ENCODE measurements at regions not wholly inside any gene's neighbourhood (a gene's known extent, or its start where the extent isn't known, plus 50 kb on each side); places are given as distances from the start of the nearest gene placed in this dataset.
"Not testable (repeated sequence)": the region's sequence is repeated elsewhere in the genome, so short reads cannot be mapped to it uniquely, and the experiment has no call there.

DNA sequence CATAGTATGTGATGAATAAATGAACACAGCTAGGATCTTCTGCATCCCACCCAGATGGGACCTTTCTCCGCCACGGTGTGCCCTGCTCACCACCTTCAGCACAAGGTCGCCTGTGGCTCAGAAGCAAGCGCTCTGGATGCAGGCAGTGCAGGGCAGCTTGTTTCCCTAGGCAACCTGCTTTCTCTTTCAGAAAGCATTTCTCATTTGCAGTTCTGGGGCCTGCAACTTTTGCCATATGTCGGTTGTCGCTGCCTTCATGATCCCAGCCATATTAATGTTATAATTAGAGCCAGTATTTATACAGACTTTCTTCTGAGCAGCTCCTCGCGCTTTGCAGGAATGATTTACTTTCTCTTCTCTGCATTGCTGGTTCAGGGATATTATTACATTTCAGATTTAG is 692.8 kb downstream of the RNF144A start:
- DNase-seq = peak; percentile 5

DNA sequence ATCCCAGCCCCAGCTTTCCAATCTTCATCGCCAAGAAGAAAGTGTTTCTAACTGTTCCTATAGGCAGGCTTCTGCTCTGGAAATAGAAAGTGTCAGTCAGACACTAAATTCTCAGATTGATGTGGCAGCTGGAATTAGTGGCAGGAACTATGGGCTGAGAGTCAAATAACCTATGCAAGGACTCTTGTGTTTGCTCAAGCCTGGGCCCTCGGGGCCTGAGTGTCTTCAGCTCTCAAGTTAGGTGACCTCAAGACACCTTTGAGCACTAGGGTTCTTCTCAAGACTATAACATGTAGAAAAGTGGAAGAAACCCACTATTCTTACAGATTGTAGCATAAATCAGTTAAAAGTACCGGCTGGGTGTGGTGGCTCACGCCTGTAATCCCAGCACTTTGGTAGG is 694.5 kb downstream of the RNF144A start:
- no peak for DNase-seq

DNA sequence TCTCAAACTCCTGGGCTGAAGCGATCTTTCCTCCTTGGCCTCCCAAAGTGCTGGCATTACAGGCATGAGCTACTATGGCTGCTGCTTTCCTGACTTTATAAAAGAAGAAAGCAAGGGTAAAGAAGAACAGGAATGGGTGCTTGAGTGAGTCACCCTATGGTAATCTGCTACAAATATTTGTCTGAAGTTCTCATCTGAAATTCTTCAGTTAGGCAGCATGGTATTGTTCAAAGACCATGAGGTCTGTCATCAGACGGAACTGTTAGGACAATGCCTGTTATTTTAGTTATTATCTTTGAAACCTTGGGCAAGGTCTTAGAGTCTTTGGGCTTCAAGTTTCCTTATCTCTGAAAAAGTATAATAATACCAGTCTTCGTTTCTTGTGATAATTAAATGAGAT is 695.8 kb downstream of the RNF144A start:
- no peak for DNase-seq

DNA sequence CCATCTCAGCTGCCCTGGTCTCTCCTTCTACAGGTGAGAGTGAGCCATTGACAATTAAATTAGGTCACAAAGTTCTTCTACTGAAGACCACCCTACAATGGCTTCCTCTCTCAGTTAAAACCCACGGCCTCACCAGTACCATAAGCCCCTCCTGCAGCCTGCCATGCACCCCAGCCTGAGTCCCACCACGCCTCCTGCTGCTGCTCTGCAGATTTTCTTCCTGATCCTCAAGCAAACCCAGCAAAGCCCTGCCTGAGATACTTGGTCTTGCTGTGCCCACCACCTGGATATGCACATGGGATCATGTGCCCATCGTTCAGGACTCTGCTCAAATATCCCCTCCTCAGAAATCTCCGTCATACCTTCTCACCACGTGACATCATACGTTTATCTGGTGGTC is 696.6 kb downstream of the RNF144A start:
- DNase-seq = no peak

DNA sequence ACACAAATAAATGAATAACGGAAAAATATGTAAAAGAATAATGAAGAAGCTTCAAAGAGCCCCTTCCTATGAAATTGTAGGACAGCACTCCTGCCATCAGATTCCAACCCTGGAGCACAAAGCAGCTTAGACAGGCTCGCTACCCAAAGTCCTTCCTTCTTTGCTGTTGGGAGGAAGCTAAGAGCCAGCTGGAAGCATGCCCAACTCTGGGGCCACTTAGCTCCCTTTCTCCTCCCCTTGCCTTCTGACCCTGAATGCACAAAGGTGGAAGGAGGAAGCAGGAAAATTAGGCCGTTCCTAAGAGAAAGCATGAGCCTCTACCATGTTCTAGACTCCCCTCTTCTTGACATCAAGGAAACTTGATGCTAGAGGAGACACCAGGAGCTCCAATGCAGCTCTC is 700.8 kb downstream of the RNF144A start:
- no peak for DNase-seq

DNA sequence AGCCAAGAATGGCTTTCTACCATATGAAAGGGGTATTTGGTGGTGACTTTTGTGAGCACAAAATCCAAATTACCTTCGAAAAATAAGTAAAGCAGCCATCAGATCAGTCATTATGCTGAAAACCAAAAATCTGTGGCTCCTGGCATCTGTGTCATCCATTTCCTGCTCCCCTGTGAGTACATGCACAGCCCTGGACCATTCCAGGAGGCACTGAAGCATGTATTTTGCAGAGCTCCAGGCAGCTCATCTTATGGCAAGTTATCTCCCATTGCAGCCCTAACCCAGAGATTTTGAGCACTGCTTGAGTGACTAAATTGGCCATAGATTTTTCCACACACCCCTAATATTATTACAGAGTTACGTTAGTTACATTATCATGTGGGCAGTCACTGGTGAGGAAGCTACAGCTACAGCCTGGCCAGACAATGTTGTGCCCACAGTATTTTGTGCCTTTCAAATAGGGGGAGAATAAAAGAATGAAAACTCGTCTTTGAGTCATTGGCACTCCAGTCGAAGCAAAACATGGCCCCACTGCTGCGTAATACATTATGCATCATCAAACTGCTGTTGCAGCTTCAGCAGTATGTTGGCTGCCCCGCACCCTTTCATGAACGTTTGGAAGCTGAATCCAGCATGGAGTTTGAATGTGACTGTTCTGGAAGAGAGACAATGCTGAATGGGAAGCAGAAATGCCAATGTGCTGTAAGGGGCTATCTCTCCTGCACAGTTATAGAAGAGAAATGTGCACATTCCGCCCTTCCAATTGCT is 702.2 kb downstream of the RNF144A start:
- no peak for DNase-seq

DNA sequence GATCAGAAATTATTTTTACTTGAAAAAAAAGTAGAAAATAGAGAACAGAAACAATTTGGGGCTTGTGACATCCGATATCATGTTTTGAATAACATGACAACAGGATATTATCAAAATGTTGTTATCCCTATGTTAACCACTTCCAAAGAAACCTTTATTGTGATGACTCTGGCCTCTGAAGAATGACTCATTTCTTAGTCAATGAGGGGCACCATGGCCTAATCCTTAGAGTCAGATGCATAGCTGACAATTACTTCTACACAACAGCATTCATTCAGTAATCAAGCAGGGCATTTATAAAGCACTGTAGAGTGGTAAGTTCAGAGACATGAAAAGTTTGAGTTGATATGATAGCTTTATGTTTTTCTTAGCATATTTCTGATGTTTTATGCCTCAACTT is 703.0 kb downstream of the RNF144A start:
- no peak for DNase-seq

DNA sequence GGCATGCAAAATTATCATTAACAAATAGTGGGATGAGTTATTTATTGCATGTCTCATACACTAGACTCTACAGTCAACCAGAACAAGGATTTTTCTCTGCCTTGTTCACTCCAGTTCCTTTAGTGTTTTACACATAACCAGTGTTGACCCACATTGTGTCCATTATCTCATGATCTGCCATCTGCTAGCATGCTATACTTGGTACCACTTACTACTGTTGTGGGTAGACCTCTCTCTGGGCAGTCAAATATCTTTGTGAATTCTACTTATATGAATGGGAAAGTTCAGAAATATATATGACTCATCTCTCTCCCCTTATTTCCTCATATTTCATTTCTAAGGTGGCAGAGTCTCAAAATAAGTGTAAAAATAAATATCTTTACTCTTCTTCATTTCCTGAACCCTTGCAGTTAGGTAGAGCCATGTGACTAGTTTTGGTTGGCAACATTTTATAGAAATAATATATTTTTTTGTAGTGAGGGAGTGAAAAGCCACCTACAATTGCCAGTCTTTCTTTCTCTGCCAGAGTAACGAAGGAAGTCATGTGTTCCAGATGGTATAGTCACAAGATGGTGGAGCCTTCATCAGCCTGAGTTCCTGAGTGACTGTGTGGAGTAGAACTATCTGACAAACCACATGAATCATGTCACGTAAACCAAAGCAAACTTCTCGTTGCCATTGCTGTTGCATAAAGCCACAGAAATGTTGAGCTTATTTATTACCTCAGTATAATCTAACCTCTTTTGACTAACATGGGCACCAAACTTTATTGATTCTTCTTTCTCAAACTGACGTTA is 704.0 kb downstream of the RNF144A start:
- DNase-seq = no peak

DNA sequence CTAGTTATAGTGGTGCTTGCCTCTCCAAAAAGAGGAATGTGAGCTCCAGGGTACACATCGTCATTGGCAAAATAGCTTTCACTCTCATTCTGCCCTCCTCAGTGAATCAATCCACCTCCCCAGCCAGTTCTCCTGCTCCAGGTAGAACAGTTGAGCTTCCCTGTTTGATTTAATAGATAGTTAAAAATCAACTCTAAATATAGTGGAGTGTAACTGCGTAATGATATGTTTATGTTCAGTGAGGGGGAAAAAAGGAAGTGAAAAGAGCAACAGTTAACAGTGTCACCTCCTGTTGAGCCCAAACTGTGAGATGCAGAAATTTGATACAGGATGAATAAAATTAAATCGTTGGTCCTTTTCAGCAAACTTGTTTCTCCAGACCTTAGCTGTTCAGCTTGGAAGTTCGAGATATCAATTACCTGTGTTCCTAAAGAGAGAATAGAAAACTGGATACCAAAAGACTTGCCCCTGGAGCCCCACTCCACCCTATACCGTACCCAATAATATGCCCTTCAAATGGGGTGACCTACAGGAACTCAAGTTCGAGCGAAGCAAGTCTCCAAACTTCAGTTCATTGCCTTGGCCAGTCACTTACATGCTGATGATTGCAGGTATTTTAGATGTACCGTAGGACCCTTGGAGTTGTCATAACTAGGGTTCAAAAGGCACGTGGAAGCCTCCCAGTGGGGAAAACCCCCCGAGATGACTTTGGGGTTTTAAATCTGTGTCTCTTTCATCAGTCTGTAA is 708.4 kb downstream of the RNF144A start:
- DNase-seq = peak; percentile 14

DNA sequence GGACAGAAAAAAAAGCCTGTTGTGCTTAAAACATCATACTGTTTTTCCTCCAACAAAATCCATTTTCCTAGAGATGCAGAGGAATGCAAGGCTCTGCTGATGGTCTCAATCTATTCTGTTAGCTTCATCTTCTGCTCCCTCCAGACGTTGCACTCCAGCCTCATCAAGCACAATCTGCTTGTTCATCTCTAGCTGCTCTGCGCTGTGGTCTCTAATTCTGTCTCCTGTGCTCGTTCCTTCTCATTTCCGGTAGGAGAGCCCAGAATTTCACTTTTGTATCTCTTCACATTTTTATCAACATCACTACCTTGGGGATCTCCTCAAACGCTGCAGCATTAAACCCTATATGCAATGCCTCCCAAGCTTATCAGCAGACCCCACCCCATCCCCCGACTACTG is 708.9 kb downstream of the RNF144A start:
- no peak for DNase-seq

DNA sequence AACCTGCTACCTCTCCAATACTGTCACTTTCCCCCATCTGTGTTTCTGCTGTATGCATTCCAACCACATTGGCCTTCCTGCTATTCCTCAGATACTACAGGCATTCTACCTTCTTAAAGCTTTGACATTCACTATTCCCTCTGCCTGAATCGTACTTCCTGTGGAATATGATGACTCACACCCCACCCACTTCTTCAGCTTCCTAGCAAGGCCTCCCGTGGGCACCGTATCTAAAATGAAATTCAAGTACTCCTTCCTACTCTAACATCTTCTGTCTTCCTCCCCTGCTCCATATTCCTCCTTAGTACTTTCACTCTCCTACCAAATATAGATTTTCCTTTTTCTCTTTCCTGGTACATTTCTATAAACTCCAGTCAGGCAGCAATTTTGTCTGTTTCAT is 710.4 kb downstream of the RNF144A start:
- no peak for DNase-seq

DNA sequence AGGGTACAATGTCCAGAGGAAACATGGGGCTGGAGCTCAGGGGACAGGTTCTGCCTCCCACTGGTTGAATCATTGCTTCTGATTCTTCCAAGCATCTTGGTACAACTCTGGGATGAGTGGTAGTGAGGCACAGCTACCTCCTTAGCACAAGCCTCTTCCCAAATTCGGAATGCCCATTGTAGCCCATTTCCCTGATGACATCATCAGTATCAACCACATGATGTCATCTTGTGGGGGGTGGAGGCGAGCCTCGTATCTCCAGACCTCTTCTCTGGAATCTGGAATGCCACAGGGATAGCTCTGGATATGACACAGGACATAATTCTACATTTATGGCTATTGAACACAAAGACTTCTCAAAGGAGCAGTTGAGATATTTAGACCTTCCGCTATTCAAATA is 715.2 kb downstream of the RNF144A start:
- DNase-seq = no peak

DNA sequence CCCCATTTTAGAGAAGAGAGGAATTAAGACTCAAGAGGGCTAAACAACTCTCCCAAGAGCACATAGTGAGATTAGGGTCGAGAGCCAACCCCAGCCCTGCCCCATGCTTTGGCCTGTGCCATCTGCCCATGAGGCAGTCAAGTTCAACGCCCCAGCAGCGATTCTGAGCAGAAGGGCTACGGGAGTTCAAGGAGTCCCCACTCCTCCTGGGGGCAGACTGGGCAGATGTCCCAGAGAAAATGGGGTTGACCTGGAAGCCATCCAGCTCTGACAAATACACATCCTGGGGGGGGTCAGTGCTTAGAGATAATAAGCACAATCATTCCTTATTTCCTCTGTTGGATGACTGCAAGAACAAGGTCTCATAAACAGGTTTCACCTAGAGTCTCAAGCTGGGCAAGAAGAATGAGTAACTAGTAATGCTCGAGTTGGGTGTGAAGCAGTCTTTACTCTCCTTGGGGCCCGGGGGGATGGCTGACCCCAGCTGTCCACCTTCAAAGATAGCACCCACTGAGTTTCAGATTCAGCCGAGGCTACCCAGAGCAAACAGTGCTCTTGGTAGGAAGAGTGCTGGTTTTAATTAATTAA is 716.4 kb downstream of the RNF144A start:
- peak; percentile 75 for DNase-seq

DNA sequence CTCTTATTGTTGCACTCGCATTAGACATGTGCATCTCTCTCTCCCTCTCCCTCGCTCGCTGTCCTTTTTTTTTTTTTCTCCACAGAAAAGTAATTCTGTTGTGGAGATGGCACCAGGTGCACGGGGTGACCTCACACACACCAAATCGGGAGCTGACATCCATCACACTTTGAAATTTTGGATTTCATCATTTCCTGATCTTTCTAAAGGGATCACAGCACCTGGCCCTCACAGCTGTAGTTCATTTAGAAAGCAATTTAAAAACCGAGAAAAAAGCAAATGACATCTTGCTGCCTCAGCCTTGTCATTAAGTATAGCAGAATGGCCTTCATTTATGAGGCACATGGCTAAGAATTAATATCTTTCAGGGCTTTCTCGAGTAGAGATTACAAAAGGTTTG is 717.2 kb downstream of the RNF144A start:
- DNase-seq = peak; percentile 72

DNA sequence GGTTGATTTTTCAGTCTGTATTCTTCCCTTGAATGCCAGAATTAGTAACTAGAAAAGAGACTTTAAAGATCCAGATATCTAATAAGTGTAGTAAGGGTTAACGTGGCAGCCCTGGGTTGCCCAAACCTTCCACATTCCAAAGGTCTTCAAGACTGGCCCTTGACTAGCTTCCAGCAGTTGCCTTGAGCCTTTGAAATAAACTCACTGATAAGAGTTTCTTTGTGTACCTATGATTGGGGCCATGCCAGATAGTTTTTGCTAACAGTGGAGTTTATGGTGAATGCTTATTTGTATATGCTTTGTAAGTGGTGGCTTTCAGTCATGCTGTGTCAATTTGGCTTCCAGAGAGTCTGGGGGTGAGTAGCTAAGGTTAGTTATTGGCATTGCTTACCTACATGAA is 722.3 kb downstream of the RNF144A start:
- no peak for DNase-seq

DNA sequence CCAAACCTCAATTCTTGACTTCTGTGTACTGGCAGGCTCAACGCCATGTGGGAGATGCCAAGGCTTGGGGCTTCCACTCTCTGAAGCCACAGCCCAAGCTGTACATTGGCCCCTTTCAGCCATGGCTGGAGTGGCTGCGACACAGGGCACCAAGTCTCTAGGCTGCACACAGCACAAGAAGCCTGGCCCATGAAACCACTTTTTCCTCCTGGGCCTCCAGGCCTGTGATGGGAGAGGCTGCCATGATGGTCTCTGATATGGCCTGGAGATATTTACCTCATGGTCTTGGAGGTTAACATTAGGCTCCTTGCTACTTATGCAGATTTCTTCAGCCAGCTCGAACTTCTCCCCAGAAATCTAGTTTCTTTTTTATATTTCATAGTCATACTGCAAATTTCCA is 724.1 kb downstream of the RNF144A start:
- not testable (repeated sequence) for DNase-seq

DNA sequence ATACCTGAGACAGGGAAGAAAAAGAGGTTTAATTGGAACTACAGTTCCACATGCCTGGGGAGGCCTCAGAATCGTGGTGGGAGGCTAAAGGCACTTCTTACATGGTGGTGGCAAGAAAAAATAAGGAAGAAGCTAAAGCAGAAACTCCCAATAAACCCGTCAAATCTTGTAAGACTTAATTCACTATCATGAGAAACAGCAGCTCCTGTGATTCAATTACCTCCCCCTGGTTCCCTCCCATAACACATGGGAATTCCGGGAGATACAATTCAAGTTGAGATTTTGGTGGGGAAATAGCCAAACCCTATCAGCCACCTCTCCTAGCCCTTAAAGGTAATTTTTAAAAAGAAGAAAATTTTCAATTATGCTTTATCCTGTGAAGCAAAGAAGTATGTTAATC is 728.8 kb downstream of the RNF144A start:
- no peak for DNase-seq

DNA sequence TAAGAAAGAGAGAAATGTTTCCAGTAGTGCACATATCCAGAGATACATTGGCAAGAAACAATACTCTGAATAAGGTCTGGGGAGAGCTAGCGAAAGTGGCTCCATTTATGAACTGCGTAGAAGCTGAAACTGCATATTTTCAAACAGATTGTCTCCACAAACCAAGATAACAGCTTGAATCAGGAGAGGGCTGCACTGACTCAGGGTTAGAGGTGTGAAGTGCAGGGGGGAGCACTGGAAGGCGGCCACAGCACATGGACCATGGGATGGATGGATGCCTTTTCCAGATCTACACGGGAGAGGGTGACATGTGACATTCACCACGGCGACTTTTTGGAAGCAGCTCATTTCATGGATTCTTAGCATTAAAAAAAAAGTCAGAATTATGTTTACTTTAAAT is 729.4 kb downstream of the RNF144A start:
- no peak for DNase-seq

DNA sequence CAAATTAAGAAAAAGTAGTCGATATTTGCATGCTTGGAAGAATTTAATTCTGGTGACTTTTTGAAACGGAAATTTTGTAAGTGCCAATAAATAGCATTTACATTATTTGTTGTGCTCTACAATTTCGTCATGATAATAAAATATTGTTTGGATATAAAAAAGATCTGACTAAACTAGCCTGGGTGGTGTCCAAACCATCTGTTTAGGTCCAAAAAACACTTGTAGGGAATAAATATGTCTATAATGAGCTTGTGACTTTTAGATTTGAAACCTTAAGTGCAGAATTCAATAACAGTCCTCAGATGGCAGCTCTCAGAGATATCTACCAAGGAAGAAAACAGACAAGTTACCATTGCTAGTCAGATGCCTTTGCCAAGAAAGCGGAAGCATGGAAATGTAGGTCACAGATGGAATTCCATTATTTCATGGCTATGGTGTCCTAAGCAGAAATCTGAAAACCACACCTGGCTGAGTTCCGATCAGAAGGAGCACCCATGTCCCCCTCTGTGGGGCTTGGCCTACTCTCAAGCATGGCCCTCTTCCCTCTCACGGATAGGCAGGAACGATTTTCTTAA is 731.1 kb downstream of the RNF144A start:
- no peak for DNase-seq

DNA sequence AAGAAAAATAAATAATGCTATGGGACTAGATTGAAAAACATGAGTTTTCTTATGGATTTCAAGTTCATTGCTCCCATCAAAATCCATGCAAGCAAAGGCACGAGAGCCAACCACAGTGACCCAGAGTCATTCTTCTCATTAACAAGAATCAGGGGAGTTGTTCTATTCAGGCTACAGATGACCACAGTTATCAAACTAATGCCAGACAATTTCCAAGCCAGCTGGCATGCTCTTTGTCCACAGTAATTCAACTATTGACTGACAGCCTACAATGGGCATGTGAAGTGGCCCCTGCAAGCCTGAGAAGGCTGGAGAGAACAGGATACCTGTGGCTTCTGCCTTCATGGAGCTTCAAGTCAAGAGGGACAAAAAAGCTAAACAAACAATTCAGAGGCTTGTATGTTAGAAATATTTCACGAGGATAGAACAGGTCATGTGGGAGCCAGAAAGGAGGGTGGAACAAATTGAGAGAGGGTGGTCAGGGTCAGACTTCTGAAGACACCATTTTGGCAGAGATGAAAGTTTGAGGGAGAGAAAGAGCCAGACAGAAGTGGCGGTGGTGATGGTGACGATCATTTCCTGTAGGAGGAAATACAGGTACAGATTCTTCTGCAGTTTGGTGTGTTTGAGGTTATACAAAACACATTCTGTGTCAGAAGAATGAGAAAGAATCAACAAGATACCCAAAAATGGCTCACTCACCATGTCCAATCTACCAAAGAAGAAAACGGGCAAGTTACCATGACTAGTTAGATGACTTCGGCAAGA is 732.4 kb downstream of the RNF144A start:
- no peak for DNase-seq

DNA sequence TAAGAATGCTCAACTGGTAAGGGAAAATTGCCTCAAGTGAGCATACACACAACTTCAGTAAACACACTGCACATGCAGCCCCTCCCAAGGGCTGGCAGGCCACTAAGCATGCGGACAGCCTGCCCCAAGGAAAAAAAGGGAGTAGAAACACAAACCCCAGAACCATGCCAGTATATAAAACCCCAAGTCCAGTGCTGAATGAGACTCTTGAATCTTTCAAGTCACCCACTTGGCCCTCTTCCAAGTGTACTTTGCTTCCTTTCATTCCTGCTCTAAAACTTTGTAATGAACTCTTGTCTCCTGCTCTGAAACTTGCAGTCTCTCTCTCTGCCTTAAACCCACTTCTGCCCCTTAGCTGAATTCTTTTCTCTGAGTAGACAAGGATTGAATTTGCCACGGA is 736.4 kb downstream of the RNF144A start:
- DNase-seq = no peak

DNA sequence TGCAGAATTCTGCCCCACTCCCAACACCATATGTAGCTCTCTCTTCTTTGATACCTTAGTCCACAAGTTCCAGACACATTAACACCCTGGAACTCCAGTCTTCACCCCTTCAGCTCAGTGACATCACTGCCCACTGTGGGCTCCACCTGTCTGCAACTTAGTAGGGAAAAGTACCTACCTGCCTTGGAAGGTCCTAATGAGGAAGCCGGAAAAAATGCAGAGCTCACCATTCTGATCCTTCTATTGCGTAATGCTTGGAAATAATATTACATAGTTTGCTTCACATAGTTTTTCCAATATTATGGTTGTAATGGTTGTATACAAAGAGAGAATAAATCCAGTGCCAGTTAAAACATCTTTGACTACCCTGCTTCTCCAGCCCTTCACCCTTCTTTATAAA is 738.4 kb downstream of the RNF144A start:
- no peak for DNase-seq
